ENCODE measurements at regions not wholly inside any gene's neighbourhood (a gene's known extent, or its start where the extent isn't known, plus 50 kb on each side); places are given as distances from the start of the nearest gene placed in this dataset.

DNA sequence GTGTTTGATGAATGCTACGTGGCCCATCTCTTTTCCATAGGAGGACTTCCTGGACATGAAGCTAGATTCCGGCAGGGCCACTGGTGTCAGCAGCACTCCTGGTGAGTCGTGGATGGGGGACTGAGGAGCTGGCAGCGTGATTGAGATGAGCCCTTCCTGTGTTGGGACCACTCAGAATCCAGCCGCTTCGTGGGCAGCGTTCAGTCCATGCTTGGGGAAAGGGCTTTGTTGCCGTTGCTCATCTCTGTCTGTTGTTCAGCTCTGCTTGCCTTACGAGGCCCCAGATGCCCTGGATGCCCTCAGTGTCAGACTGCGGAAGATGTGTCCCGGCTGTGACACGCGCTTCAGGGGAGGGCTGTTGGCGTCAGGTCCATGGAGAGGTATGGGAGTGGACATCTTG lies 127.1 kb upstream of the RTL1 start:
- no peaks in the 10 kb centered on the region for H3K79me2 ChIP-seq (replicated peaks; ENCODE audit: insufficient read depth)
- no peak overlapping the region for H3K4me3 ChIP-seq
- H3K4me1 ChIP-seq (ENCODE audit: insufficient read depth): no peaks in the 10 kb centered on the region
- no peak overlapping the region for H3K27ac Mint-ChIP-seq
- no peaks in the 10 kb centered on the region for H3K36me3 Mint-ChIP-seq (ENCODE audit: low read depth)
- ATAC-seq (no peak), DNase-seq (ENCODE audit: low spot score) (no peak)
- no peaks in the 10 kb centered on the region for H3F3A ChIP-seq (replicated peaks; ENCODE audit: low read depth)
- no peak overlapping the region for H3K4me2 ChIP-seq
- H2AFZ ChIP-seq: no peak overlapping the region
- H3K4me3 Mint-ChIP-seq: no peak overlapping the region
- no peak overlapping the region for H3K27ac ChIP-seq (ENCODE audit: low read depth)
- H3K9me3 Mint-ChIP-seq: no peaks in the 10 kb centered on the region; the same call in 1 of the 3 replicates
- no peaks in the 10 kb centered on the region for H3K4me1 Mint-ChIP-seq
- no peaks in the 10 kb centered on the region for H3K9me2 ChIP-seq (ENCODE audit: insufficient read depth)
- TF ChIP-seq NANOG (IDR thresholded peaks at IDR 0.05; ENCODE audit: borderline replicate concordance) (no peak), STAT1 (IDR thresholded peaks at IDR 0.05; ENCODE audit: unreplicated experiment) (no peak), ZNF331 (CRISPR knock-in tag; IDR thresholded peaks at IDR 0.05; ENCODE audit: low read depth) (no peak), JUNB (IDR thresholded peaks at IDR 0.05; ENCODE audit: unreplicated experiment) (no peak), EZH2phosphoT487 (IDR thresholded peaks at IDR 0.05; ENCODE audit: unreplicated experiment) (no peak)
- TF ChIP-seq, protein P1, sequence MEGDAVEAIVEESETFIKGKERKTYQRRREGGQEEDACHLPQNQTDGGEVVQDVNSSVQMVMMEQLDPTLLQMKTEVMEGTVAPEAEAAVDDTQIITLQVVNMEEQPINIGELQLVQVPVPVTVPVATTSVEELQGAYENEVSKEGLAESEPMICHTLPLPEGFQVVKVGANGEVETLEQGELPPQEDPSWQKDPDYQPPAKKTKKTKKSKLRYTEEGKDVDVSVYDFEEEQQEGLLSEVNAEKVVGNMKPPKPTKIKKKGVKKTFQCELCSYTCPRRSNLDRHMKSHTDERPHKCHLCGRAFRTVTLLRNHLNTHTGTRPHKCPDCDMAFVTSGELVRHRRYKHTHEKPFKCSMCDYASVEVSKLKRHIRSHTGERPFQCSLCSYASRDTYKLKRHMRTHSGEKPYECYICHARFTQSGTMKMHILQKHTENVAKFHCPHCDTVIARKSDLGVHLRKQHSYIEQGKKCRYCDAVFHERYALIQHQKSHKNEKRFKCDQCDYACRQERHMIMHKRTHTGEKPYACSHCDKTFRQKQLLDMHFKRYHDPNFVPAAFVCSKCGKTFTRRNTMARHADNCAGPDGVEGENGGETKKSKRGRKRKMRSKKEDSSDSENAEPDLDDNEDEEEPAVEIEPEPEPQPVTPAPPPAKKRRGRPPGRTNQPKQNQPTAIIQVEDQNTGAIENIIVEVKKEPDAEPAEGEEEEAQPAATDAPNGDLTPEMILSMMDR (conservative IDR thresholded peaks at IDR 0.05; ENCODE audit: low read depth in 2 of 2): no peak
- TF ChIP-seq, protein P2, sequence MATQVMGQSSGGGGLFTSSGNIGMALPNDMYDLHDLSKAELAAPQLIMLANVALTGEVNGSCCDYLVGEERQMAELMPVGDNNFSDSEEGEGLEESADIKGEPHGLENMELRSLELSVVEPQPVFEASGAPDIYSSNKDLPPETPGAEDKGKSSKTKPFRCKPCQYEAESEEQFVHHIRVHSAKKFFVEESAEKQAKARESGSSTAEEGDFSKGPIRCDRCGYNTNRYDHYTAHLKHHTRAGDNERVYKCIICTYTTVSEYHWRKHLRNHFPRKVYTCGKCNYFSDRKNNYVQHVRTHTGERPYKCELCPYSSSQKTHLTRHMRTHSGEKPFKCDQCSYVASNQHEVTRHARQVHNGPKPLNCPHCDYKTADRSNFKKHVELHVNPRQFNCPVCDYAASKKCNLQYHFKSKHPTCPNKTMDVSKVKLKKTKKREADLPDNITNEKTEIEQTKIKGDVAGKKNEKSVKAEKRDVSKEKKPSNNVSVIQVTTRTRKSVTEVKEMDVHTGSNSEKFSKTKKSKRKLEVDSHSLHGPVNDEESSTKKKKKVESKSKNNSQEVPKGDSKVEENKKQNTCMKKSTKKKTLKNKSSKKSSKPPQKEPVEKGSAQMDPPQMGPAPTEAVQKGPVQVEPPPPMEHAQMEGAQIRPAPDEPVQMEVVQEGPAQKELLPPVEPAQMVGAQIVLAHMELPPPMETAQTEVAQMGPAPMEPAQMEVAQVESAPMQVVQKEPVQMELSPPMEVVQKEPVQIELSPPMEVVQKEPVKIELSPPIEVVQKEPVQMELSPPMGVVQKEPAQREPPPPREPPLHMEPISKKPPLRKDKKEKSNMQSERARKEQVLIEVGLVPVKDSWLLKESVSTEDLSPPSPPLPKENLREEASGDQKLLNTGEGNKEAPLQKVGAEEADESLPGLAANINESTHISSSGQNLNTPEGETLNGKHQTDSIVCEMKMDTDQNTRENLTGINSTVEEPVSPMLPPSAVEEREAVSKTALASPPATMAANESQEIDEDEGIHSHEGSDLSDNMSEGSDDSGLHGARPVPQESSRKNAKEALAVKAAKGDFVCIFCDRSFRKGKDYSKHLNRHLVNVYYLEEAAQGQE (IDR thresholded peaks at IDR 0.05; ENCODE audit: unreplicated experiment): no peak
- TF ChIP-seq, protein P3, sequence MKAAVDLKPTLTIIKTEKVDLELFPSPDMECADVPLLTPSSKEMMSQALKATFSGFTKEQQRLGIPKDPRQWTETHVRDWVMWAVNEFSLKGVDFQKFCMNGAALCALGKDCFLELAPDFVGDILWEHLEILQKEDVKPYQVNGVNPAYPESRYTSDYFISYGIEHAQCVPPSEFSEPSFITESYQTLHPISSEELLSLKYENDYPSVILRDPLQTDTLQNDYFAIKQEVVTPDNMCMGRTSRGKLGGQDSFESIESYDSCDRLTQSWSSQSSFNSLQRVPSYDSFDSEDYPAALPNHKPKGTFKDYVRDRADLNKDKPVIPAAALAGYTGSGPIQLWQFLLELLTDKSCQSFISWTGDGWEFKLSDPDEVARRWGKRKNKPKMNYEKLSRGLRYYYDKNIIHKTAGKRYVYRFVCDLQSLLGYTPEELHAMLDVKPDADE (IDR thresholded peaks at IDR 0.05): no peak
- H3K27me3 Mint-ChIP-seq (ENCODE audit: insufficient read depth, low read depth, poor library complexity): peaks cover 13% of the 10 kb centered on the region
- H3K36me3 ChIP-seq (ENCODE audit: insufficient read depth): no peaks in the 10 kb centered on the region
- H4K20me1 ChIP-seq (replicated peaks; ENCODE audit: insufficient read depth): no peaks in the 10 kb centered on the region
- H3K27me3 ChIP-seq (ENCODE audit: insufficient read depth): no peaks in the 10 kb centered on the region

DNA sequence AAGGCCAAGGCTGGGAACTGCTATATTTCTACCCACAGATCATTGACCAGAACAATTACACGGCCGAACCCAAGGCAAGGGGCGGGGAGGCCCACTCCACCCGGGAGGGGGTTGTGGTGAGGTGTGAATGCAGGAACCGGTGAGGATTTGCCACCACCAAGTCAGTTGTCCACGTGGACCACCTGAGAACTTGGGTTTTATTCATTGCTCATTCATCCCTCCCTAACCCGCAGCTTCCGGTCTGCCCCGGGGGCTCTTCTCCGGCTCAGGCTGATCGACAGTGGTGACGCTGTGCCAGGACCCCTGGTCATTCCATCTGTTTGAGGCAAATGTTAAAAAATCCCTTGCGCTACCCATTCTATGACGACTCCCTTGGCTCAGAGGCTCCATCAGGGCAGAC lies 127.7 kb upstream of the RTL1 start:
- DNase-seq (ENCODE audit: low spot score) (no peak), ATAC-seq (no peak)
- no peaks in the 10 kb centered on the region for H4K20me1 ChIP-seq (replicated peaks; ENCODE audit: insufficient read depth)
- H3F3A ChIP-seq (replicated peaks; ENCODE audit: low read depth): no peaks in the 10 kb centered on the region
- Mint-ChIP-seq H3K9me3 (peaks cover under 1% of the 10 kb centered on the region; the same call in 2 of the 3 replicates), H3K27me3 (ENCODE audit: insufficient read depth, low read depth, poor library complexity) (peaks cover 13% of the 10 kb centered on the region), H3K4me1 (no peaks in the 10 kb centered on the region), H3K36me3 (ENCODE audit: low read depth) (no peaks in the 10 kb centered on the region), H3K27ac (no peak overlapping the region), H3K4me3 (no peak overlapping the region)
- no peak overlapping the region for H2AFZ ChIP-seq
- H3K27ac ChIP-seq (ENCODE audit: low read depth): no peak overlapping the region
- H3K79me2 ChIP-seq (replicated peaks; ENCODE audit: insufficient read depth): no peaks in the 10 kb centered on the region
- no peaks in the 10 kb centered on the region for H3K27me3 ChIP-seq (ENCODE audit: insufficient read depth)
- no peak overlapping the region for H3K4me3 ChIP-seq
- no peaks in the 10 kb centered on the region for H3K9me2 ChIP-seq (ENCODE audit: insufficient read depth)
- H3K4me1 ChIP-seq (ENCODE audit: insufficient read depth): no peaks in the 10 kb centered on the region
- H3K36me3 ChIP-seq (ENCODE audit: insufficient read depth): no peaks in the 10 kb centered on the region
- no peak overlapping the region for H3K4me2 ChIP-seq
- TF ChIP-seq CREB1 (CRISPR knock-in tag; IDR thresholded peaks at IDR 0.05; ENCODE audit: low read depth) (no peak), NANOG (IDR thresholded peaks at IDR 0.05; ENCODE audit: borderline replicate concordance) (no peak), JUNB (IDR thresholded peaks at IDR 0.05; ENCODE audit: unreplicated experiment) (no peak)
- TF ChIP-seq, protein P3 (IDR thresholded peaks at IDR 0.05): no peak
